ENCODE measurements at regions not wholly inside any gene's neighbourhood (a gene's known extent, or its start where the extent isn't known, plus 50 kb on each side); places are given as distances from the start of the nearest gene placed in this dataset.

GRCh38 chr4:129384974-129385373 is 289.0 kb downstream of the C4orf33 start:
- TF ChIP-seq CTCF (IDR thresholded peaks at IDR 0.05; ENCODE audit: poor library complexity, severe bottlenecking) (no peak), MXI1 (conservative IDR thresholded peaks at IDR 0.05; ENCODE audit: poor library complexity, severe bottlenecking) (no peak), TAF1 (IDR thresholded peaks at IDR 0.05; ENCODE audit: low read depth) (no peak), EZH2 (IDR thresholded peaks at IDR 0.05; ENCODE audit: borderline replicate concordance, insufficient read depth, low read length, poor library complexity, severe bottlenecking) (no peak), SMC3 (conservative IDR thresholded peaks at IDR 0.05; ENCODE audit: poor library complexity) (no peak)

Data from neural cell (in vitro differentiated cells).